GM21576 (cell line): ENCODE measurements at regions not wholly inside any gene's neighbourhood (a gene's known extent, or its start where the extent isn't known, plus 50 kb on each side); places are given as distances from the start of the nearest gene placed in this dataset.
"Not testable (repeated sequence)": the region's sequence is repeated elsewhere in the genome, so short reads cannot be mapped to it uniquely, and the experiment has no call there.

Experiments used
- ATAC-seq: cut with Tn5 transposase; IDR thresholded peaks from one replicate; pipeline ENCODE4 v1.9.1; 2021; ENCODE audit warnings: mild to moderate bottlenecking, moderate library complexity; ENCODE audit not compliant: unreplicated experiment

GRCh38 chr10:133689897-133690296, 63.3 kb upstream of the FRG2B start:
- ATAC-seq, result not testable (repeated sequence)

GRCh38 chr10:133688441-133688912, 61.9 kb upstream of the FRG2B start:
- ATAC-seq, result peak; percentile 20

- ATAC-seq, result peak; percentile 46
Measured at GRCh38 chr10:133687689-133688440, 61.3 kb upstream of the FRG2B start.

GRCh38 chr10:133686992-133687391, 60.4 kb upstream of the FRG2B start:
- ATAC-seq, result not testable (repeated sequence)
